GM12874 (cell line): ENCODE measurements at regions not wholly inside any gene's neighbourhood (a gene's known extent, or its start where the extent isn't known, plus 50 kb on each side); places are given as distances from the start of the nearest gene placed in this dataset.

Experiments
- CTCF ChIP-seq: IDR thresholded peaks from 2 replicates; pipeline ENCODE4 v1.5.1; 2011; ENCODE audit warnings: low read depth, mild to moderate bottlenecking, control low read depth, low read length, moderate library complexity; ENCODE audit not compliant: insufficient read depth

- no peak for TF ChIP-seq CTCF
Measured at GRCh38 chr10:64332551-64332950, 811.4 kb downstream of the REEP3 start.

- no peak for TF ChIP-seq CTCF
Measured at GRCh38 chr10:64334084-64334483, 812.9 kb downstream of the REEP3 start.

- TF ChIP-seq CTCF = no peak
Measured at GRCh38 chr10:64344211-64344610, 823.0 kb downstream of the REEP3 start.

- TF ChIP-seq CTCF = no peak
Measured at GRCh38 chr10:64345856-64346255, 824.7 kb downstream of the REEP3 start.

GRCh38 chr10:64346389-64346788, 825.2 kb downstream of the REEP3 start:
- no peak for TF ChIP-seq CTCF

- TF ChIP-seq CTCF = no peak
Measured at GRCh38 chr10:64350665-64351064, 829.5 kb downstream of the REEP3 start.

- no peak for TF ChIP-seq CTCF
Measured at GRCh38 chr10:64358907-64359306, 837.7 kb downstream of the REEP3 start.

- TF ChIP-seq CTCF = no peak
Measured at GRCh38 chr10:64363687-64364086, 842.5 kb downstream of the REEP3 start.
